ENCODE measurements at regions not wholly inside any gene's neighbourhood (a gene's known extent, or its start where the extent isn't known, plus 50 kb on each side); places are given as distances from the start of the nearest gene placed in this dataset.

DNA sequence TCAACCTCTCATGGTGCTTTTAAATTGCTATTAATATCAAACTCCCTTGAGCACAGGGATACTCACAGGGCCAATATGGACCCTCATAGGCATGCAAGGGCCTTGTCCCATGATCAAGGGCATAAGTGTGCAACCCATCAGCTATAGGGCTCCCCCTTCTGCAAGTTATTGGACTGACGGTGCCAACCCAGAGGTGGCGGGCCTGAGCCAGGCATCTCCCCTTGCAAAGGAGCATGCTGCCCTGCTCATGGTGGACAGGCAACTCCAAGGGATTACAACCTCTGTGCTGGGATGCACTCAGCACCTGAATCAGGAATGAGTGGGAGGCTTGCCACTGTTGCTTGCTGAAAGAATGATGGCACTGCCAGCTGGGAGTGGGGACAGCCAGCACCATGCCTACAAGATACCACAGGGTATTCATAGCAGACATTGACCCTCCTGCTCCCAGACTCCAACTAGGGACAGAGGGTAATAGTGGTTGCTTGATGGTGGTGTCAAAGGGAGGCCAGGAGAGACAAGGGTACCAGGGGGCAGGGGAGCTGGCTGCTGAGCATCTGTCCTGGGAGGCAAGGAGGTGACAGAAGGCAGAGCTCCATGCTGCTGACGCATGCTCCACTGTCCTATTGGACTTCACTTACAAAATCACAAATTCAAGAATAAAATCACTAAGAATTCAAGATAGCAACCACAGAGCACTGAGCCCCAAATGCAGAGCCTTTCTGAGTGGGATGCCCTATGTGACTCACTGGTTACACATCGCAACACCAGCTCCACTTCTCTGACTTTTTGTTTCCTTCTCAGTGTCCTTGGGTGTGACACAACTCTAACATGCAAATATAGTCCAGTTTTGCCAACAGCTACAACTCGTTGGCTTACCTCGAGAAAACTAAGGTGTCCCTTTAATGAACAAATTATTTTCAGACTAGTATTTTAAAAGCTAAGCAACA is 157.1 kb upstream of the CCDC150 start:
- DNase-seq (ENCODE audit: extremely low read depth, low read depth) = no peak
- no peak overlapping the region for H3K4me3 ChIP-seq (replicated peaks; ENCODE audit: low read depth, low read length)
- TF ChIP-seq, protein P1, sequence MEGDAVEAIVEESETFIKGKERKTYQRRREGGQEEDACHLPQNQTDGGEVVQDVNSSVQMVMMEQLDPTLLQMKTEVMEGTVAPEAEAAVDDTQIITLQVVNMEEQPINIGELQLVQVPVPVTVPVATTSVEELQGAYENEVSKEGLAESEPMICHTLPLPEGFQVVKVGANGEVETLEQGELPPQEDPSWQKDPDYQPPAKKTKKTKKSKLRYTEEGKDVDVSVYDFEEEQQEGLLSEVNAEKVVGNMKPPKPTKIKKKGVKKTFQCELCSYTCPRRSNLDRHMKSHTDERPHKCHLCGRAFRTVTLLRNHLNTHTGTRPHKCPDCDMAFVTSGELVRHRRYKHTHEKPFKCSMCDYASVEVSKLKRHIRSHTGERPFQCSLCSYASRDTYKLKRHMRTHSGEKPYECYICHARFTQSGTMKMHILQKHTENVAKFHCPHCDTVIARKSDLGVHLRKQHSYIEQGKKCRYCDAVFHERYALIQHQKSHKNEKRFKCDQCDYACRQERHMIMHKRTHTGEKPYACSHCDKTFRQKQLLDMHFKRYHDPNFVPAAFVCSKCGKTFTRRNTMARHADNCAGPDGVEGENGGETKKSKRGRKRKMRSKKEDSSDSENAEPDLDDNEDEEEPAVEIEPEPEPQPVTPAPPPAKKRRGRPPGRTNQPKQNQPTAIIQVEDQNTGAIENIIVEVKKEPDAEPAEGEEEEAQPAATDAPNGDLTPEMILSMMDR (IDR thresholded peaks at IDR 0.05; ENCODE audit: low read depth, low read length, missing control alignments) = no peak

DNA sequence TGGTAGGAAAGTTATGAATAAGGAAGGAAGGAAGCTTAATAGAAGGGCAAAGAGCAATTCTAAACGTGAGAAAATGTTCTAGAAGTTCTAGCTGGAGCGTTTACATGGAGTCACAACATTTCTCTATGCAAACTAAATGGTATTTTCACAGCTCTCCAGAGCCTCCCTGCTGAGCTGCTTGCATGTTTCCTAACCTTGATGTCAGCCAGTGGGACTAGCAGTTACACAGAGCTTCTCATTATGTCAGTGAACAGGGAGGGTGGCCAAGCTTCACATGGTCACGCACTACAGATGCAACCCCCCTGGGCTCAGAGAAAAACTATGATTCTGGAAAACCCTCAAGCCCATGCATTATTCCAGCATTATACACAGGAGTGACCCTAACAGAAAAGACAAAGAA is 153.4 kb upstream of the CCDC150 start:
- TF ChIP-seq, protein P1 (IDR thresholded peaks at IDR 0.05; ENCODE audit: low read depth, low read length, missing control alignments) = no peak

DNA sequence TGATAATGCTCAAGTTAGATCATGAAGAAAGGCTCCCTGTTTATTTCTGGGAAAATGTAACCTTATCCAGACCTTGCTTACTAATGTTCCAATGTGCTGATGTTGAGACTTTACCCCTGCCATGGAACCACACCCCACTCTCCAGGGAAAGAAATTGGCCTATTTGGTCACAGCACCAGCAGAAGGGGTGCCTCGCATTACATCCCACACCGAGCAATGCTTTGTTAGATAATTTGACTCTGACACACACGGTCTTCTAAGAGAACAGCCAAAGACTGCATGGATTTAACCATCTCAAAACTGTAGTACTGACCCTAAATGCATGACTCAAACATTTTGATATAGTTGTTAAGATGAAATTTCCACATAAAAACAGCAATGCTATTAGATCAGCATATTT is 152.1 kb upstream of the CCDC150 start:
- no peak overlapping the region for H3K4me3 ChIP-seq (replicated peaks; ENCODE audit: low read depth, low read length)
- DNase-seq (ENCODE audit: extremely low read depth, low read depth) = no peak
- TF ChIP-seq, protein P1 (IDR thresholded peaks at IDR 0.05; ENCODE audit: low read depth, low read length, missing control alignments) = no peak

More for the DNA sequence above, 153.4 kb upstream of the CCDC150 start:
- no peak for DNase-seq (ENCODE audit: extremely low read depth, low read depth)
- H3K4me3 ChIP-seq (replicated peaks; ENCODE audit: low read depth, low read length) = no peak overlapping the region

DNA sequence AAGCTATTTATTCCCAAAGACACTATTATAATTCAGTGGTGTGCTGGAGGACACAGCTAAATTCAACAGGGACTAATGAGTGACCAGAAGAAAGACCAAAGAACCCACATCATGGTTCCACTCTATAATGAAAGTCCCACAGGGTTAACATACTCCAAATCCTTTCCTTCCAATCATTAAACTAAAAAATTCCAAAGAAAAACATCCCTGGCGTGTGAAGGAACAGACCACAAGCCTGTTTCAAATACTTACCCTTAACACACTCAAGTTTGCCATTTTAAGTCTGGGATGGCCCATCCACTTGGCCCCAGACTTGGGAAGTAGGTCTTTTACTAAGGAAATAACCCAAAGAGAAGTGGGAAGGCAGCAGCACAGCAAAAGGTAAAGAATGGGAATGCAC is 150.1 kb upstream of the CCDC150 start:
- DNase-seq (ENCODE audit: extremely low read depth, low read depth) = no peak
- TF ChIP-seq, protein P1 (IDR thresholded peaks at IDR 0.05; ENCODE audit: low read depth, low read length, missing control alignments) = no peak
- H3K4me3 ChIP-seq (replicated peaks; ENCODE audit: low read depth, low read length) = no peak overlapping the region

DNA sequence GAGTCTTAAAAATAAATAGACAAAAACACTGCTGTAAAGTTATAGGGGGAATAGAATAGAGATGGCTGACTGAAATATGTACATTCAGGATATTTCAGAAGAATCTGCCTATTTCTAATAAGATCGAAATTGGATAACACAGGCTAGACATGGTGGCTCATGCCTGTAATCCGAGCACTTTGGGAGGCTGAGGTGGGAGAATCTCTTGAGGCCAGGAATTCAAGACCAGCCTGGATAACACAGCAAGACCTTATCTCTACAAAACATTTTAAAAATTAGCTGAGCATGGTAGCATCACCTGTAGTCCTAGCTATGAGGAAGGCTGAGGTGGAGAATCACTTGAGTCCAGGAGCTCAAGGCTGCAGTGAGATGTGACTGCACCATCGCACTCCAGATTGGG is 146.6 kb upstream of the CCDC150 start:
- DNase-seq (ENCODE audit: extremely low read depth, low read depth) = no peak
- H3K4me3 ChIP-seq (replicated peaks; ENCODE audit: low read depth, low read length) = no peak overlapping the region
- TF ChIP-seq, protein P1 (IDR thresholded peaks at IDR 0.05; ENCODE audit: low read depth, low read length, missing control alignments) = no peak

DNA sequence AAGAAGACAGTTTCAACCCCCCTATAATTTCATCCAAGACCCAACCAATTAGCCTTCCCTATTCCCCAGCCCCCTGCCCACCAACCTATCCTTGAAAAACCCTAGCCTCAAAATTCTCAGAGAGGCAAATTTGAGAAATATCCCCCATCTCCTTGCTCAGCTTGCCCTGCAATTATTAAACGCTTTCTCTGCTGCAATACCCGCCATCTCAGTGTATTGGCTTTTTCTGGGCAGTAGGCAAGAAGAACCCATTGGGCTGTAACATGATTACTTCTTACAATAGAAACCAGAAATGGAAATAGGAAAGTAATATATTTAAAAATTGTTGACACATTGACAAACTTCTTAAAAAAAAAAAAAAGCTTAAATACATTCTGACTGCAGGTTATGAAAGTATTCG is 140.6 kb upstream of the CCDC150 start:
- TF ChIP-seq, protein P1 (IDR thresholded peaks at IDR 0.05; ENCODE audit: low read depth, low read length, missing control alignments) = no peak
- H3K4me3 ChIP-seq (replicated peaks; ENCODE audit: low read depth, low read length) = no peak overlapping the region
- no peak for DNase-seq (ENCODE audit: extremely low read depth, low read depth)

Data from HFF-Myc (cell line).